RPMI8226 (cell line): ENCODE measurements at regions not wholly inside any gene's neighbourhood (a gene's known extent, or its start where the extent isn't known, plus 50 kb on each side); places are given as distances from the start of the nearest gene placed in this dataset.
A peak's percentile ranks its signal among the peaks of the same experiment; 100 is the strongest.
"Not testable (repeated sequence)": the region's sequence is repeated elsewhere in the genome, so short reads cannot be mapped to it uniquely, and the experiment has no call there.

Source experiments
- DNase-seq: peaks from one replicate; pipeline ENCODE4 v3.0.0-alpha.2; 2015

DNA sequence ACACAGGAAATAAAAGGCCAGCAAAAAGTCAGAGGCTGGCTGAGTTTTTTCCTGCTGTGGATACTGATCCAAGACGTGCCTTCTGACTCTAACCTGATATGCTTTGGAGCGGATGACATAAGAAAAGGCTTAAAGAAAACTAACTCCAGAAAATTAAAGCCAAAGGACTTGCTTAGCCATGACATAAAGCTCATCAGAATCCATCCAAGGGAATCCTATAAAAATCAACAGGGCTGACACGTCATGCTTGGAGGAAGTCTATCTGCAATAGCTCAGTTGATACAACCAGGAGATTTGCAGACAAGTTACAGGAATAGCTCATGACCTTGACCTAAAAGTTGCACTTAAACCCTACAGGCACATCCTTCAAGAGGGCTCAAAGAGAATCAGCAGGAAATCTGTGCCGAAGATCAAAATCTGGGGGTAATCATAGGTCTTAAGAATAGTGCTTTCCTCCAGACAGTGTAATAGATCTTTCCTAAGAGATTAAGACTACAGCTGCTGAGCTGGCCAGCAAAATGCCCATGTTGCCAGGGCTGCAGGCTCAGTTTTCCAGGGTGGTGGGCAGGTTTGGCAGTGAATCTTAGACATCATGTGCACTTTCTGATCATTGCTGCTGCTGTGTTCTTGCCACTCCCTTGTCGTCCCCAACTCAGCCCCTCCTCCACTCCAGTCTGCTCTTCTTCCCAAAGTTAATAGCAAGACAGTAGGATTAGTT, 111.5 kb upstream of the SVIL start:
- no peak for DNase-seq

DNA sequence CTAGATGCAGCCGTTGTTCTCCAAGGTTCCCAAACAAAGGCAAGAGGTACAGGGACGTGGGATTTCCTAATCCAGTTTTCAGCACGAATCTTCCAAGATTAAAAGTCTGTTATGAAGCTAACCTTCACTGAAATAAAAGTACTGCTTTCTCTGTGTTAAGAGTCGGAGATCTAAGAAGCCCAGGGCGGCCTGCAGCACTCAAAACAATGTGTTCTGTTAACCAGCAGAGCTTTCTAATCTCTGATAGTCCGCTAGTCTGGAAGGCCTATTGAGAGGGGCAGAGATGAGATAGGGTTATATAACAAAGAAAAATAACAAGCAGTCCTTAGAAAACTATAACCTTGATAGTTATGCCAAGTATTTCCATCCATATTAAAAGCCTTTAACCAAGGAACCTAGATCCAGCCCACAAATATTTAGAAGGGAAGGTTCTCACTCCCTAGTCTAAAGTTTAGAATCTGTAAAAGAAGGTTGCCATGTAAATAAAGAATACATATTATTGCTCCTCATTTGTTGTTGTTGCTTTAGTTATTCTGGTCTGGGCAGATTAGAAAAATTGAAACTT, 106.3 kb upstream of the SVIL start:
- no peak for DNase-seq

DNA sequence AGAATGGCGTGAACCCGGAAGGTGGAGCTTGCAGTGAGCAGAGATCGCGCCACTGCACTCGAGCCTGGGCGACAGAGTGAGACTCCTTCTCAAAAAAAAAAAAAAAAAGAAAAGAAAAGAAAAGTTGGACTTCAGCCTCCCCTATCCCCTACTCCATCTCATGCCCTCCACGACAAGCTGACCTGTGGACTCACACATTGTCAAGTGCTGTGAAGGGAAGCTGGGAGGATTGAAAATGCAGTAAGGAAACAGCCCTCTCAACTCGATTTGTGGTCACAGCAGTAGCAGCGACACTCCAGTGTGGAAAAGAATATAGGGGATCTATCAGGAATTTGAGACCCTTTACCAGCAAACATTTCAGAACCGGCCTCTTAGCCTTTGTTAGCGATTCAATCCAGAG, 103.6 kb upstream of the SVIL start:
- no peak for DNase-seq

- DNase-seq, result no peak
These were observed 102.4 kb upstream of the SVIL start for GRCh38 chr10:29737074-29737593.

GRCh38 chr10:29736366-29737073, 101.7 kb upstream of the SVIL start:
- no peak for DNase-seq

GRCh38 chr10:29735628-29736365, 101.0 kb upstream of the SVIL start:
- DNase-seq, result peak; percentile 79

DNA sequence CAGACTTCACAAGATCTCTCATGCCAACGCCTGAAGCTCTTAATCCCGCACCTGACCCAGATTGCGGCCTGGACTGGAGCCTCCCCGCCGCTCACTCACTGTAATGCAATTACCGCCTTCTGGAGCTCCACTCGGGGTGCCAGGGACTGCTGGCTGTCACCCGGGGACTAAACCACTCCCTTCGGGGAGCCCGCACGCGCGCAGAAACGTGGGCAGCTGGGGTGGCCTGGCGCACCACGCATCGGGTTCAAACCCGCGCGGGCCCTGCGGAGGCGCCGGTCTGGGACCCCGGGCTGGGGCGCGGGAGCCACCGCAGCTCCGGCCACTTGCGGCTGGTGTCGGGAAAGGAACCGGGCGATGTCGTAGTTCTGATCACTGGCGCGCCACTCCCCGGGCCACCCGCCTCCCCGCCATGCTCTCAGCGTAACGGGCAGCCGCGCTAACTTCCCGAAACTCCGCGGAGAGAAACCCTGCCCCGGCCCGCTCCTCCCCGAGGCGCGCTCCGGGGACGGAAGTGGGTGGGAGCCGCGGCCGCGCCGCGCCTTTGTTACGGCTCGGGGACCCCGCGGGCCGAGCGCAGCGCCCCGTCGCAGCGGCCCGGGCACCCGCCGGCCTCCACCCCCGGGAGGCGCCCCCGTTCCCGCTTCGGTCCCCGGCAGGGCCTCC, 100.3 kb upstream of the SVIL start:
- DNase-seq, result peak; percentile 54

- DNase-seq, result peak; percentile 33
These were observed 99.8 kb upstream of the SVIL start for GRCh38 chr10:29734640-29734961.

- DNase-seq, result no peak
These were observed 98.6 kb upstream of the SVIL start for GRCh38 chr10:29733323-29733722.

GRCh38 chr10:29732918-29733317, 98.1 kb upstream of the SVIL start:
- no peak for DNase-seq

DNA sequence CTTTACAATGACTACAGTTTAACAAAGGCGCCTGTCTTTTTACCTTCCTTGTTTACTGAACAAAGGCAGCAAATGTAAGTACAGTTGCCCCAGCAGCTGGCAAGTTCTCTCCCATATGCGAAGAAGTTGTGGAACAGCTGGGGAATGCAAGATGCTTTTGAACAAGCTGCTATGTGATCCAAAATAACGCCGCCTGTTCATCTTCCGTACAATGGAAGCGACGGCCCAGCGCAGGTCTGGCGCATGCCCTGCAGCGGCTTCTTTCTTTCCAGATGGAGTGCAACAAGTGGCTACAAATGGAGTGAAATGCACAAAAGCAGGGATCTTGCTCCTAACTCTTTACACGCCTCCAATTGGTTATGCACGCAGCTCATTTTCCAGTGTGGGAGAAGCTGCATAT, 97.0 kb upstream of the SVIL start:
- no peak for DNase-seq

DNA sequence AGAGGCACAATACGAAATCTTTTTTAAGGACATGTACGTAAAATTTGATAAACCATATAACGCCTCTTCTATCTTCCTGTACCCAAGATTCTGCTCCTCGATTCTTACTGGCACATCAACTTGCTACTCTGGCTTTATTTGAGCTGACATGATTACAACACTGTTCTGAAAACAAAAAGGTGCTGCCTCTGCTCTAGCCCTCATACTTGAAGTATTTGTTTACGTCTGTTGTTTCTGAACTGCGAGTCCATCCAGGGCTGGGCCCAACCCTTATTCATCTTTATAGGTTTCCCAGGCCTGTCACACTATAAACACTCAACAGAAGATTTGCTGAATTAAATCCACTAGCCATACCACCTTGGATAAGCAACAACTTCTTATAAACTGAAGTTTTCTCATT, 96.2 kb upstream of the SVIL start:
- DNase-seq, result no peak

DNA sequence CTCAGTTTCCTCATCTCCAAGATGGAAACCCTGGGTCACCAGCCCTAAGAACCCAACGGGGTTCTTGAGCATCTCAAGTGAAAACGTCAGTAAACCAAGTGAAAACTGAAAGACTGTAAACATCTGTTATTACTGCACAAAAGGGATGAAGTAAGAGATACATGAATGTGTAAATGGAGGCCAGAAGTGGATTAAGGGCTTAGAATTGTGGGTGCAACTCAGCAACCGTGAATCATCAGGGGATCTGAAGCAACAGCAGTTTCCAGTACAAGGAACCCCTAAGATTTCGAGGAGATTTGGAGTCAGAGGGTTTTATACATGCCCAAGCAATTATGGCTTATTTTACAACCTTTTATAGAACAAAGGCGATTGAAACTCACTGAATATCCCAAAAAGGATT, 95.7 kb upstream of the SVIL start:
- DNase-seq, result no peak

DNA sequence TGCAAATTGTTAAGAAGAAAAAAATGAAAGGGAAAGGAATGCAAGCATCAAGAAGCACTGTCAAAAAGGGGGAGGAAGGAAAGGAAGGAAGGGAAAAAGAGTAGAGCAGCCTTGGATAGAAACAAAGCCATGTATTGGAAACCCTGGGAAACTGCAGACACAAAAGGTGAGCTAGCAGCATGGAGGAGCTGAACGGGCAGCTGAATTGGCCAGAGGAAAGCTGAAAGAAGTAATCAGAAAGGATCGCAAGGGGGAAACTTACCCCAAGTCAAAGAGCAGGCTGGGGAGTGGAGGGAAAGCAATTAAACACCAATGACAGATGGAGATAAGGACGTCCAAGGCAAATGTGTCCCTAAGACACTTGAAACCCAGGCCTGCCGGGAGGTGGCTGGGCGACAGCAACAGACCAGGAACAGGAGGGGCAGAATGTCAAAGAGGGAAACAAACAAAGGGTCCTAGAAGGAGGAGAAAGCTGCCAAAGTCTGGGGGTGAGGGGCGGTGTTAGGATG, 93.8 kb upstream of the SVIL start:
- DNase-seq, result no peak

GRCh38 chr10:29725927-29726326, 91.2 kb upstream of the SVIL start:
- not testable (repeated sequence) for DNase-seq

GRCh38 chr10:29725133-29725720, 90.5 kb upstream of the SVIL start:
- peak; percentile 68 for DNase-seq

DNA sequence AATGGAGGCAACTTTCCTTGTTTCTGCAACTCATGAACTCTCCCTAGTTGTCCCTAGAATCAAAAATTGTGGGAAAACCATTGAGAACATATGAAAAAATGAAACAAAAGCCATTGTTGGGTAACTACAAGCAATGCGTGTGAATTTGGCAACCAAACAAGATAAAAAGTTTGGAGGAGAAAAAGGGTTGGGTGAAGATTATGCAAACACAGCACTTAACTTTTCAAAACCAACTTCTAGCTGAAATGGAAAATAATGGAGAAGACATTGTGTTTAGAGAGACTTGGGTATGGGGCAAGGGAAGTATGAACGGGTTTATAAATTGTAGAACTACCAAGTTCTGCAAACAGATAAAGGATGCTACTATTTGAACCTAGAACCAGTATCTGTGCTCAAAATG, 89.0 kb upstream of the SVIL start:
- no peak for DNase-seq

DNA sequence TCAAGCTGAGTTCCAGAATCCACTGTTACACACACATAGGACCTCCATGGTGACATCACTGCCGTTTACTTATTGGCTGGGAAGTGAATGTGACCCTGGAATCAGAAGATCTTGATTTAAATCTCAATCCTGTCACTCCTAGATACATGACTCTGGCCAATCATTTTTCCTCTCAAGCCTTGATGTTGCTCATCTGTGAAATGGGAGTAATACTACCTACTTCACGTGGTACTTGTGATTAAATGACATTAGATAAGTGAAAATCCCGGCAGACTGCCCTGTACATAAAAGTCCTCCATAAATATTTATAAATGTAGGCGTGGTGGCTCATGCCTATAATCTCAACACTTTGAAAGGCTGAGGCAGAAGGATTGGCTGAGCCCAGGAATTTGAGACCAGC, 88.0 kb upstream of the SVIL start:
- no peak for DNase-seq

GRCh38 chr10:29720149-29720548, 85.4 kb upstream of the SVIL start:
- DNase-seq, result no peak

DNA sequence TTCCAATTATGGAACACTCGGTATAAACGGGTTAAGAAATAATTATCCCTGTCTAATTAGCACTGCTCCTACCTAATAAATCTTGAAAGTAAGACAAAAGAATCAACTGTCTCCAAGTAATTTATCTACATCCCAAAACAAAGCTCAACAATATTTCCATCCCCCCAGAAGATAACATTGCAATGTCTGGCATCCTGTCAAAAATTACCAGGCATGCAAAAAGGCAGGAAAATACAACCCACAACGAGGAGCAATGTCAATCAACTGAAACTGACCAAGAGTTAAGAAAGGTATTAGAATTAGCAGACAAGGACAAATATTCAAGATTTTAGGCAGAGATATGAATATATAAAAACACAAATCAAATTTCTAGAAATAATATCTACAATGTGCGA, 84.5 kb upstream of the SVIL start:
- no peak for DNase-seq

GRCh38 chr10:29715296-29715695, 80.5 kb upstream of the SVIL start:
- no peak for DNase-seq

DNA sequence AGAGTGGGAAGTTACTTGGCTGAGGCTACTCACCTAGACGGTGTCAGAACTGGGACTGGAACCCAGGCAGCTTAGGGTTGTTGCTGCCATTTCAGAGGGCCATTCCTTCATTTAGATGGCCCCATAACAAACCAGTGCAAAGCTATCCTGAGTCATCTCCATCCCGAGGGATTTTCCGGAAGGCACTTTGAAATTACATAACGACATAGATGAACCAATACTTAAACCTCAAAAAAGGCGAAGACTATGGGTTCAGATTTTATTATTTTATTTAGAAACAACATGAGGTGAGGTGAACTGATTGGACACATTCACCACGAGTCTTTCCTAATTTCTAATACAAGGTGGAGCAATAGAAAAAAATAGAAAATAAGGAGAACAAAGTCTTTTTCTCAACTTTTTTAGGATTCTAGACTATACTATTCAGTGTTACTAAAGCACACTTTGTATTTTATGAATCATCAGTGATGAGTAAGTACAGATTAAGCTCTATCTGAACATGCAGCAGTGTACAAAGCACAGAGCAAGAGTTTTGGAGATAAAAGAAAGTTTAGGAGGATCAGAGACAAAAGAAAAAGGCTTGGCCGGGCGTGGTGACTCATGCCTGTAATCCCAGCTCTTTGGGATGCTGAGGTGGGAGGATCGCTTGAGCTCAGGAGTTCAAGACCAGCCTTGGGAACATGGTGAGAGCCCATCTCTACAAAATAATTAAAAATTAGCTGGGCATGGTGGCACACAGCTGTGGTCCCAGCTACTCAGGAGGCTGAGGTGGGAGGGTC, 79.5 kb upstream of the SVIL start:
- no peak for DNase-seq
